OCI-LY7 (cell line): ENCODE measurements at regions not wholly inside any gene's neighbourhood (a gene's known extent, or its start where the extent isn't known, plus 50 kb on each side); places are given as distances from the start of the nearest gene placed in this dataset.

Experiments used
- BruUV-seq: library from RNA; stranded (reverse); fragments of 400-500 nt; replicated peaks from 2 replicates; lab custom pipeline; 2021; lab: Mats Ljungman, UMichigan
- CTCF ChIA-PET: fragments of 300-600 bp; sonication (Branson Sonifier 250); formaldehyde crosslinking; loops from one replicate; lab custom pipeline; 2022; ENCODE audit warnings: antibody characterized with exemption; ENCODE audit not compliant: unreplicated experiment; lab: Charles Lee
- POLR2A ChIA-PET: fragments of 300-600 bp; sonication (Branson Sonifier 250); formaldehyde crosslinking; loops from one replicate; lab custom pipeline; 2022; ENCODE audit warnings: antibody characterized with exemption; lab: Charles Lee
- DNase-seq: peaks from one replicate; pipeline ENCODE4 v3.0.0-alpha.2; 2015; ENCODE audit warnings: low spot score
- H2AFZ ChIP-seq: fragments of 200-600 bp; sonication (generic), shearing (Covaris generic); 2 replicates; pipeline ENCODE4 v1.6.1; 2014; ENCODE audit warnings: mild to moderate bottlenecking, antibody characterized with exemption, low read length, moderate library complexity
- H3K27ac ChIP-seq: fragments of 200-600 bp; sonication (generic); 2 replicates; pipeline ENCODE4 v1.5.1; 2014; ENCODE audit warnings: mixed run types, low read depth, mild to moderate bottlenecking, moderate library complexity, low read length, inconsistent platforms; ENCODE audit not compliant: poor library complexity, severe bottlenecking
- H3K36me3 ChIP-seq: fragments of 200-600 bp; sonication (generic); 2 replicates; pipeline ENCODE4 v1.6.1; 2014; ENCODE audit warnings: mild to moderate bottlenecking, antibody characterized with exemption, low read length, moderate library complexity, mixed read lengths; ENCODE audit not compliant: insufficient read depth
- H3K4me1 ChIP-seq: fragments of 200-600 bp; sonication (generic); 2 replicates; pipeline ENCODE4 v1.5.1; 2014; ENCODE audit warnings: mild to moderate bottlenecking, low read length; ENCODE audit not compliant: insufficient read depth, poor library complexity, severe bottlenecking
- H3K4me2 ChIP-seq: fragments of 200-600 bp; sonication (generic); 2 replicates; pipeline ENCODE4 v1.6.1; 2014; ENCODE audit warnings: mild to moderate bottlenecking, low read length
- H3K4me3 ChIP-seq: fragments of 200-600 bp; sonication (generic); 2 replicates; pipeline ENCODE4 v1.5.1; 2014; ENCODE audit warnings: mild to moderate bottlenecking, low read depth, low read length; ENCODE audit not compliant: poor library complexity, severe bottlenecking
- H3K79me2 ChIP-seq: fragments of 200-600 bp; sonication (generic); 2 replicates; pipeline ENCODE4 v1.6.1; 2016; ENCODE audit warnings: low read depth, mild to moderate bottlenecking, low read length, moderate library complexity, mixed read lengths; ENCODE audit not compliant: insufficient read depth
- H3K9me2 ChIP-seq: fragments of 200-600 bp; sonication (generic); 2 replicates; pipeline ENCODE4 v1.6.1; 2016; ENCODE audit warnings: mild to moderate bottlenecking, low read length, mixed read lengths; ENCODE audit not compliant: insufficient read depth
- H3K9me3 ChIP-seq: fragments of 200-600 bp; sonication (generic); 2 replicates; pipeline ENCODE4 v1.6.1; 2014; ENCODE audit warnings: mild to moderate bottlenecking, mixed run types, low read length, mixed read lengths
- H4K20me1 ChIP-seq: fragments of 200-600 bp; sonication (generic); 2 replicates; pipeline ENCODE4 v1.6.1; 2014; ENCODE audit warnings: mild to moderate bottlenecking, antibody characterized with exemption, low read length, moderate library complexity, mixed read lengths; ENCODE audit not compliant: insufficient read depth
- EZH2phosphoT487 ChIP-seq: fragments of 200-600 bp; sonication (generic); IDR thresholded peaks from 2 replicates; pipeline ENCODE4 v1.6.1; 2018; ENCODE audit warnings: low read depth, borderline replicate concordance, mild to moderate bottlenecking, mixed run types, antibody characterized with exemption, low read length, moderate library complexity, mixed read lengths
- intact Hi-C: fragments of 100-400 bp; cut with micrococcal nuclease; formaldehyde crosslinking; loops from one replicate; pipeline ENCODE4 v1.10.0; 2022; ENCODE audit not compliant: unreplicated experiment
- TF ChIP-seq, protein P1 (sequence below): fragments of 200-600 bp; sonication (generic); conservative IDR thresholded peaks from 2 replicates; pipeline ENCODE4 v1.5.1; 2014; ENCODE audit warnings: mild to moderate bottlenecking, antibody characterized with exemption, low read length, moderate library complexity, mixed read lengths

DNA sequence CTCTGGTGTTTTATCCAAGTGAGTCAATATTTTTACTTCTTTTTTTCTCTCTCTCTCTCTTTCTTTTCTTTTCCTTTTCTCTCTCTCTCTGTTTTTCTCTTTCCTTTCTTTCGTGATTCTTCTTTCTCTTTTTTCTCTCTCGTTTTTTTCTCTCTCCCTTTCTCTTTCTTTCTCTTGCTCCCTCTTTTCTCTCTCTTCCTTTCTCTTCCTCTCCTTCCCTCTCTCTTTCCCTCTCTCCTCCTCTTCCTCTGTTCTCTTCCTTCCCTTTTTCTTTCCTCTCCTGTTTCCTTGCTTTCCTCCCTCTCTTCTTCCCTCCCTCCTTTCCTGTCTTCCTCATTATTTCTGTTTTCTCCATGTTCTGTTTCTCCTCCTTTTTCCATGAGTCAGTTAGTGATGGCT lies 641.5 kb downstream of the FGF9 start:
- BruUV-seq, result no TSS peak
- POLR2A ChIA-PET, result no interaction called here
- Histone ChIP-seq H3K4me2 (no peak overlapping the region), H3K79me2 (no peaks in the 10 kb centered on the region), H3K9me3 (no peaks in the 10 kb centered on the region), H3K4me3 (no peak overlapping the region), H3K4me1 (no peaks in the 10 kb centered on the region), H3K27ac (no peak overlapping the region), H3K9me2 (no peaks in the 10 kb centered on the region), H4K20me1 (no peaks in the 10 kb centered on the region), H2AFZ (no peak overlapping the region), H3K36me3 (no peaks in the 10 kb centered on the region)
- DNase-seq, result no peak
- intact Hi-C loops, result no loop called here
- TF ChIP-seq EZH2phosphoT487, result no peak
- TF ChIP-seq, protein P1, sequence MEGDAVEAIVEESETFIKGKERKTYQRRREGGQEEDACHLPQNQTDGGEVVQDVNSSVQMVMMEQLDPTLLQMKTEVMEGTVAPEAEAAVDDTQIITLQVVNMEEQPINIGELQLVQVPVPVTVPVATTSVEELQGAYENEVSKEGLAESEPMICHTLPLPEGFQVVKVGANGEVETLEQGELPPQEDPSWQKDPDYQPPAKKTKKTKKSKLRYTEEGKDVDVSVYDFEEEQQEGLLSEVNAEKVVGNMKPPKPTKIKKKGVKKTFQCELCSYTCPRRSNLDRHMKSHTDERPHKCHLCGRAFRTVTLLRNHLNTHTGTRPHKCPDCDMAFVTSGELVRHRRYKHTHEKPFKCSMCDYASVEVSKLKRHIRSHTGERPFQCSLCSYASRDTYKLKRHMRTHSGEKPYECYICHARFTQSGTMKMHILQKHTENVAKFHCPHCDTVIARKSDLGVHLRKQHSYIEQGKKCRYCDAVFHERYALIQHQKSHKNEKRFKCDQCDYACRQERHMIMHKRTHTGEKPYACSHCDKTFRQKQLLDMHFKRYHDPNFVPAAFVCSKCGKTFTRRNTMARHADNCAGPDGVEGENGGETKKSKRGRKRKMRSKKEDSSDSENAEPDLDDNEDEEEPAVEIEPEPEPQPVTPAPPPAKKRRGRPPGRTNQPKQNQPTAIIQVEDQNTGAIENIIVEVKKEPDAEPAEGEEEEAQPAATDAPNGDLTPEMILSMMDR, result no peak
- CTCF ChIA-PET, result no interaction called here

DNA sequence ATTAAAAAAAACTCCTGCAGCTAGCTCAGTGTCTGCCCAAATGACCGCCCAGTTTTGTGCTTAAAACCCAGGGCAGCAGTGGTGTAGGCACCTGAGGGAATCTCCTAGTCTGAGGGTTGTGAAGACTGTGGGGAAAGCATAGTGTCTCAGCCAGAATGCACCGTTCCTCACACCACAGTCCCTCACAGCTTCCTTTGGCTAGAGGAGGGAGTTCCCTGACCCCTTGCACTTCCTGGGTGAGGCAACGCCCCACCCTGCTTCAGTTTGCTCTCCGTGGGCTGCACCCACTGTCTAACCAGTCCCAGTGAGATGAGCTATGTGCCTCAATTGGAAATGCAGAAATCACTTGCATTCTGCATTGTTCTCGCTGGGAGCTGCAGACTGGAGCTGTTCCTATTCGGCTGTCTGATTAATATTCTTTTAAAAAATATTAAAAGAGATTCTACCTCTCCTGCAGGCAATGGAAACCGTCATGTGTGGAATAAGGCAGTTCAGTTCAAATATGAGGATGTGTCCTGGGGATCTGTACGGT lies 645.7 kb downstream of the FGF9 start:
- BruUV-seq, result no TSS peak
- no peak for DNase-seq
- Histone ChIP-seq H3K4me1 (no peaks in the 10 kb centered on the region), H3K36me3 (no peaks in the 10 kb centered on the region), H3K9me2 (no peaks in the 10 kb centered on the region), H2AFZ (no peak overlapping the region), H3K79me2 (no peaks in the 10 kb centered on the region), H3K4me3 (no peak overlapping the region), H4K20me1 (no peaks in the 10 kb centered on the region), H3K9me3 (no peaks in the 10 kb centered on the region), H3K4me2 (no peak overlapping the region), H3K27ac (no peak overlapping the region)
- CTCF ChIA-PET, result no interaction called here
- POLR2A ChIA-PET, result no interaction called here
- intact Hi-C loops, result no loop called here
- no peak for TF ChIP-seq EZH2phosphoT487
- TF ChIP-seq, protein P1, result no peak

DNA sequence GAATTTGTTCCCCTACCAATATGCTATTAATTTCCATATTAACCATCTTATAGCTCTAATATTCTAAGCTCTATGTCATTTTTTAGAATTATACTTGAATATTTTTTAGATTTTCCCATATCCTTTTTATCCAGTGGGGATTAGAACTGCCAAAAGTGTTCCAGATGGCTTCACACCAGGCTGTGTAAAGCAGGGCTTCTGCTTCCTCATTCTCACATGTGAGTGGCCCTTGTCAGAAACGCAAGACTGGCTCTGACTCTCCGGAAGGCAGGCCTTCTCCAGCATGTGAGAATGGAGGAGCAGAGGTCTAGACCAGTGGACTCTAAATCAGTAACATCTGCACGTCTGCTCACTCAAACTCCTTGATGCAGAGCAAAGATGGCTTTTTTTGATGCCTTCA lies 650.1 kb downstream of the FGF9 start:
- no peaks in the 10 kb centered on the region for H4K20me1 ChIP-seq
- ChIA-PET CTCF (no interaction called here), POLR2A (interaction anchor here (1.1 kb wide), 1 partner anchor 16 kb away, joined by 3 read pairs; no protein-coding TSS in a partner anchor)
- no peak overlapping the region for H3K27ac ChIP-seq
- intact Hi-C loops, result no loop called here
- BruUV-seq, result no TSS peak
- H3K9me3 ChIP-seq, result no peaks in the 10 kb centered on the region
- TF ChIP-seq, protein P1, result no peak
- TF ChIP-seq EZH2phosphoT487, result no peak
- no peaks in the 10 kb centered on the region for H3K36me3 ChIP-seq
- H3K4me2 ChIP-seq, result no peak overlapping the region
- H3K4me3 ChIP-seq, result no peak overlapping the region
- no peaks in the 10 kb centered on the region for H3K4me1 ChIP-seq
- H3K79me2 ChIP-seq, result no peaks in the 10 kb centered on the region
- H3K9me2 ChIP-seq, result no peaks in the 10 kb centered on the region
- no peak for DNase-seq
- no peak overlapping the region for H2AFZ ChIP-seq
